ENCODE measurements at regions not wholly inside any gene's neighbourhood (a gene's known extent, or its start where the extent isn't known, plus 50 kb on each side); places are given as distances from the start of the nearest gene placed in this dataset.
"Not testable (repeated sequence)": the region's sequence is repeated elsewhere in the genome, so short reads cannot be mapped to it uniquely, and the experiment has no call there.

- no peak overlapping the region for H3K4me3 ChIP-seq
- no peak overlapping the region for H3K27ac ChIP-seq
These were observed 259.8 kb downstream of the FBXO8 start for GRCh38 chr4:174023641-174024040.

DNA sequence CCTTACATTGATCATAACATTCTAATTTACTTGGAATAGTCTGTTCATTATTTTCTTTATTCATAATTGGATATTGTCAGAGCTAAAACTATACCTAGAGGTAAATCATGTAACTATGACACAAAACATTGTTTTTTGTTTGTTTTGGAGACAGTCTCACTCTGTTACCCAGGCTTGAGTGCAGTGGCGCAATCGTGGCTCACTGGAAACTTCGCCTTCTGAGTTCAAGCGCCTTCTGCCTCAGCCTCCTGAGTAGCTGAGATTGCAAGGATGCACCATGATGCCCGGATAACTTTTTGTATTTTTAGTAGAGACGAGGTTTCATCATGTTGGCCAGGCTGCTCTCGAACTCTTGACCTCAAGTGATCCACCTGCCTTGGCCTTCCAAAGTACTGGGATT, 265.2 kb downstream of the FBXO8 start:
- Histone ChIP-seq H3K4me3 (no peak overlapping the region), H3K27ac (no peak overlapping the region)

DNA sequence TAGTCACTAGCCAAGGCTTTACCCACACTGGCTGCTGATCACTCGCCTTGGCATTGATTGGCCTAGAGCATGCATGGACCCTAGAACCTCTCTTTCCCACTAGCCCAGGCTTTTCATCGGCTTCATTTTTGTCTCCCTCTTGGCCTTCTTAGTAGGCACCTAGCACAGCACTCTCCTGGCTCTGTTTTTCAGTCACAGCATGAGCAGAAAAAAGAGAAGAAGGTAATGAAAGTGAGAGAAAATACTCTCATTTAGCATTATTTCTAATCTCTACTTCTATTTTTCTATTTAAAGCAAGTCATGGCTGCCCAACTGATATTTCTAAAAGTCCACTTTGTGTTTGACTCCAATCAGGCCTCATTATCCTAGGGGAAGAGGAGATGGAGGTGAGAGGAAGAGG, 267.2 kb downstream of the FBXO8 start:
- Histone ChIP-seq H3K4me3 (no peak overlapping the region), H3K27ac (no peak overlapping the region)

DNA sequence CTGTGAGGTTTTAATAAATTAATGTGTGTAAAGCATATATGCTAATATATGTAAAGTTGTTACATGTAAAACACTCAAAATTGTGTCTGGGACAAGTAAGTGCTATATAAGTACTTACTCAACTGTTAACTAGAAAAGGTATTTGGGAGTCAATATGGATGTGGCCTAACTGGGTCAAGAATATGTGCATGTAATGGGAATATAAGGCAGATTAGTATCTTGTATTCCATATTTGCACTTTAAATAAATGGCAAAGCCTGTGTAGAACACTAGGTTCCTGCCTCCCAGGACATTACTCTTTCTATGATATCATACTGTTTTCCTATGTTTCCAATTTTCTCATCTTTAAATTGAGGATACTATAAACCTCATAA, 270.6 kb downstream of the FBXO8 start:
- H3K4me3 ChIP-seq, result no peak overlapping the region
- H3K27ac ChIP-seq, result no peak overlapping the region

- H3K4me3 ChIP-seq, result no peak overlapping the region
- H3K27ac ChIP-seq, result no peak overlapping the region
These were observed 271.2 kb downstream of the FBXO8 start for GRCh38 chr4:174012135-174012885.

DNA sequence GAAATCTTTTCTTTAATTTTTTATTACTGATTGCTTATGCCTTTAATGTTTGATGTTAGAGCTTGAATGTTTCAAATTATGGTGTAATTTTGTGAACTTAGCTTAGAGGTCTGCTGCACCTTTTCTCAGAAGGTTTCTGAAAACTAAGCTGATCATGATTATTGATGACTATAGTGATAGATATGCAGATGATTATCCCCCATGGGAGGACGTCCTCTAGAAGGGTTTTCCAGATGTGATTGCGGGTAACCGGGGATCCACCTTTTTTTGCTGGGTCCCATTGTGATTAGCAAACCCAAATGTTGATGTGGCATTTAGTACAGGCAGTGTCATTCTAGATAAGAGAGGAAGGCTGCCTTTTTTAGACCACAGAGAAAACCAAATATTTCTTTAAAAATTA, 272.9 kb downstream of the FBXO8 start:
- Histone ChIP-seq H3K27ac (no peak overlapping the region), H3K4me3 (no peak overlapping the region)

- Histone ChIP-seq H3K4me3 (no peak overlapping the region), H3K27ac (no peak overlapping the region)
These were observed 273.6 kb downstream of the FBXO8 start for GRCh38 chr4:174009686-174010451.

DNA sequence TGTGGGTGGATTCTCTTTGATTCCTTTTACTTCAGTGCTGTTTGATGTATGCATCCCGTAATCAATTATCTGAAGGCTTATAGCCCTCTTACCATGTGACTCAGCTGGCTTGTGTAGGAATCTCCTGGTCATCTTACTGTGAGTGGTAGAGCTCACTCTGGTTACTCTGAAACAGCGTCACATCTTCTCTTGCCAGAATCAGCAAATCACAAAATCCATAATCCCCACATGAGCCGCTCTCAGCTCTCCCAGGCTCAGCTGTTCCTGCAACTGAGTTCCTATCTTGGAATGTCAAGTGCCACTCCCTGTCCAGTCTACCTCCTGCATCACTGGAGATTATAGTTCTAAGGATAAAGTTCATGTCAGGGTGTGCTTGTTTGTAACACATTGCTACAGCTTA, 278.0 kb downstream of the FBXO8 start:
- H3K27ac ChIP-seq, result no peak overlapping the region
- H3K4me3 ChIP-seq, result no peak overlapping the region

DNA sequence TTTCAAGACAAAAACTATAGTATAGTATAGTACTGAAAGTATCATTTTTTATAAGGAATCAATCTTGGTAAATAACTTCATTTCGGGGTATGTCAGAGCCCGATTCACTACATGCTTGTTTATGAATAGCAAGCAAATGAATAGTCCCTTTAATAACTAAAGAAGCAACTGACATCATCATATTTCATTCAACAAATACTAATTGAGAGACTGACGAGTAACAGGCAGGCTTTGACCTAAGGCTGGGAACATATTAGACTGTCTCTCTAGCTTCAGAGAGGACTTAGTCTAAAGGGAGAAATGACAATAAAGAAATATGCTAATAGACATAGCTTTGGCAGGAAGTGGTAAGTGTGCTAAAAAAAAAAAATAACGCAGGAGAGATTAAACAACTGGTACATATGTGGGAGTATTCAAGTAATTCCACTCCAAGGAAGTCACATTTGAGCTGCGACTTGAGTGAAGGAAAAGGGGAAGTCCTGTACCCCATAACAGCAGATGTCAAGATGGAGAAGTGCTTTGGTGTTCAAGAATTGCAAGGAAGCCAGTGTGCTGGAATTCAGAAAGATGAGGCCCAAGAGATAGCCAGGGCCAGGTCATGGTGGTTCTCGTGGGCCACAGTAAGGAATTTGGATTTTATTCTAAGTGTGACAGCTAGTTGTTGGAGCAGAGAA, 284.9 kb downstream of the FBXO8 start:
- Histone ChIP-seq H3K27ac (no peak overlapping the region), H3K4me3 (no peak overlapping the region)

DNA sequence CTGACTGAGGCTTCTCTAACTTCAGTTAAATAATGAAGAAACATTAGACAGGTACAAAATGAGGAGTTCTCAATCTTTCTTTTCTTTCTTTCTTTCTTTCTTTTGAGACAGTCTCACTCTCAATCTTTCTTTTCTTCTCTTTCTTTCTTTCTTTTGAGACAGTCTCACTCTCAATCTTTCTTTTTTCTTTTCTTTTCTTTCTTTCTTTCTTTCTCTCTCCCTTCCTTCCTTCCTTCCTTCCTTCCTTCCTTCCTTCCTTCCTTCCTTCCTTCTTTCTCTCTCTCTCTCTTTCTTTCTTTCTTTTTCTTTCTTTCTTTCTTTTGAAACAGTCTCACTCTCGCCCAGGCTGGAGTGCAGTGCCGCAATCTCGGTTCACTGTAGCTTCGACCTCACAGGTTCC, 287.7 kb downstream of the FBXO8 start:
- H3K4me3 ChIP-seq, H3K27ac ChIP-seq: not testable (repeated sequence)

GRCh38 chr4:173991814-173992213, 291.7 kb downstream of the FBXO8 start:
- H3K27ac ChIP-seq, result no peak overlapping the region

DNA sequence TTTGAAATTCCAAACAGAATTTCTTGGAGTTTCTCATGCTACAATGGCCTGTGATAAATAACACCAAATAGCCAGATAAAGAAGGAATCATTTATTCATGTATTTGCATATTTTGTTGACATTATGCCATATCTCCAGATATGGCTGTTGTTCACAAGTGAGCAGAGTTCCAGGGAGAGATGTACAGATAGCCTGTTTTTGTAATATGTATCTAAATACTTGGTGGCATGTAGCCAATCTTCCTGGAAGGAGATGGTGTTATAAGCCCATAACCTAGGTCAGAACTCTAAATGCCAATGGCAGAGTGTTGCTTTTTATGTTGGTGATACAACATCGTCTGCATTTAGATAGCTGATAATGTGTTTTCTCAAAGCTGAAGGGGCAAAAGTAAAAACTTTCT, 292.2 kb downstream of the FBXO8 start:
- no peak overlapping the region for H3K4me3 ChIP-seq
- H3K27ac ChIP-seq, result no peak overlapping the region

More at GRCh38 chr4:173991814-173992213, 291.7 kb downstream of the FBXO8 start:
- no peak overlapping the region for H3K4me3 ChIP-seq

DNA sequence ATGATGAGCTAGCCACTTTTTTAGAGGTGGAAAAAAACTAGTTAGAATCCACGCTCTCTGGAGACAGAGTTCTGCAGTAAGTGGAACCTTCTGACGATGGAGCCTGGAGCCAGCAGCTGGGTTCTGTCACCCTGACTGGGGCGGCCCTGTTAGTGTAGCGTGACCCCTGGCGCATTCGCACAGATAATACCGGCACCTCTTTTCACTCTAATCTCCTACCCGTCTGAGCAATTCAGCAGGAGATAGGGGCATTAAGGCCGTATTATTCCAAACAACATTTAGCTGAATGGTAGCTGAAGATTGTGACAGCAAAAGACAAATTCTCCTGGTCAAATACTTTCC, 292.6 kb downstream of the FBXO8 start:
- H3K4me3 ChIP-seq, result no peak overlapping the region
- H3K27ac ChIP-seq, result no peak overlapping the region

DNA sequence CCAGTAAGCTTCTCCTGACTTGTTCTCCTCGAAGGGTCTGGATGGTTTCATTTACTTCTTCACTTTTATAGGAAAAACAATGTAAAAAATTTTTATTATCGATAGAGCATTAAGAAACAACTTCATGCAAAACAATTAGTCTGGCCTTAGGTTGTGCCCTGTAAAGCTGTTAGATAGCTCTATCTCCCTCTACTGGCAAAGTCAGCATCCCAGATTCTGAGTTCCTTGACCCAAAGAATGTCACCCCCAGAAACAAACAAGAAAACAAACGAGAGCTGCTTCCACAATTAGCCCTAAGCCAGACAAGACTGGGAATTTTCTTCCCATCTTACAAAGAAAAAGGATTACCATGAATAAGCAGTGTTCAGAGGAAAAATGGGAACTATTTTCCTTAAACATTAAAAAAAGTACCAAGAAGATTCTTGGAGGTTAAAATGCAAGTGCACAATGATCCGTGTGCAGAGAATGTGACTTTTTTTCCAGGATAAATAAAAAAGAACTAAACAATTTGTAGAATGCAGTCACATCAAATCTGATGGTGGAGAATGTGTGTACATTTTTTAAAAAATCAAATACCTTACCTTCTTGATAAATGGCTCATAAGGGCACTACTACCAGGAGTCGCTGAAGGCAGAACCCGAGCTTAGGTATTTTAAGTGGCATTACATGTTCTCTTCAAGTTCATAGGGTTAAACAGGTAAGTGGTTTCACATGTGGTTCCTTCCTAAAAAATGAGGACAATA, 293.2 kb downstream of the FBXO8 start:
- H3K27ac ChIP-seq, result no peak overlapping the region
- no peak overlapping the region for H3K4me3 ChIP-seq

DNA sequence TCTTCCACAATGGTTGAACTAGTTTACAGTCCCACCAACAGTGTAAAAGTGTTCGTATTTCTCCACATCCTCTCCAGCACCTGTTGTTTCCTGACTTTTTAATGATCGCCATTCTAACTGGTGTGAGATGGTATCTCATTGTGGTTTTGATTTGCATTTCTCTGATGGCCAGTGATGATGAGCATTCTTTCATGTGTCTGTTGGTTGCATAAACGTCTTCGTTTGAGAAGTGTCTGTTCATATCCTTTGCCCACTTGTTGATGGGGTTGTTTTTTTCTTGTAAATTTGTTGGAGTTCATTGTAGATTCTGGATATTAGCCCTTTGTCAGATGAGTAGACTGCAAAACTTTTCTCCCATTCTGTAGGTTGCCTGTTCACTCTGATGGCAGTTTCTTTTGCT, 319.9 kb downstream of the FBXO8 start:
- not testable (repeated sequence) for H3K4me3 ChIP-seq, H3K27ac ChIP-seq

- Histone ChIP-seq H3K27ac (no peak overlapping the region), H3K4me3 (no peak overlapping the region)
These were observed 323.1 kb downstream of the FBXO8 start for GRCh38 chr4:173960398-173960797.

GRCh38 chr4:173958445-173958844, 325.0 kb downstream of the FBXO8 start:
- Histone ChIP-seq H3K27ac (no peak overlapping the region), H3K4me3 (no peak overlapping the region)

DNA sequence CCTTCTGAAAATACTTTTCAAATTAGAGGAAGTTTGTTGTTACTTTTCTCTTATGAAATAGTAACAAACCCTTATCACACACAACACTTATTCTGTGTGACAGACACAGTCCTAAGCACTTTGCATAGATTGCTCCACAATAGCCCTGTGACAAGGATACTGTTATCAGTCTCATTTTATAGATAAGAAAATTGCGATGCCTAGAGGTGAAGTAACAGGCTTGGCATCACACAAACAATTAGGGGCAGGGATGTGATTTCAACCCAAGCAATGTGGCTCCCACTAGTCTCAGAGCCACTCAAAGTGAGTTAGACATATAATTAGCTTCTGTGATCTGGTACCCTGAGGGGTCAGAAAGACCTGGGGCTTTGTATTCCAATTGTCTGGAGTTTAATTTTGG, 339.9 kb downstream of the FBXO8 start:
- Histone ChIP-seq H3K4me3 (no peak overlapping the region), H3K27ac (no peak overlapping the region)

DNA sequence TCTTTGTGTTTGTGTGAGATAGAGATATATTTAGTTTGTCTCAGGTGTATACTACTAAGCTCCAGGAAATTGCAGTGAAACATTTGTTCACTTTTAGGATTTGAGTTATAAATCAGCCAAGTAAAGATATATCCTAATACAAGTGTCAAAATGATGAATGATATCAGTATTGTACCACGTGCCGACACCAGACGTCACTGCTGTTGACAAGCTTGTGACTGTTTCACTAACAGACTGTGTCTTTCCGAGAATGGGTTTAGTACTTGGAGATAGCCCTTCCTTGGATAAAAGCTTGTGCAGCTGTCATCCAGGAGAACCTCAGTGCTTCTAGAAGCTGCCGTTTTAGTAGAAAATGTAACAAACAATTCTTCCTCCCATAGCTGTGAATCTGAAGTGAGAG, 343.3 kb downstream of the FBXO8 start:
- Histone ChIP-seq H3K27ac (no peak overlapping the region), H3K4me3 (no peak overlapping the region)

DNA sequence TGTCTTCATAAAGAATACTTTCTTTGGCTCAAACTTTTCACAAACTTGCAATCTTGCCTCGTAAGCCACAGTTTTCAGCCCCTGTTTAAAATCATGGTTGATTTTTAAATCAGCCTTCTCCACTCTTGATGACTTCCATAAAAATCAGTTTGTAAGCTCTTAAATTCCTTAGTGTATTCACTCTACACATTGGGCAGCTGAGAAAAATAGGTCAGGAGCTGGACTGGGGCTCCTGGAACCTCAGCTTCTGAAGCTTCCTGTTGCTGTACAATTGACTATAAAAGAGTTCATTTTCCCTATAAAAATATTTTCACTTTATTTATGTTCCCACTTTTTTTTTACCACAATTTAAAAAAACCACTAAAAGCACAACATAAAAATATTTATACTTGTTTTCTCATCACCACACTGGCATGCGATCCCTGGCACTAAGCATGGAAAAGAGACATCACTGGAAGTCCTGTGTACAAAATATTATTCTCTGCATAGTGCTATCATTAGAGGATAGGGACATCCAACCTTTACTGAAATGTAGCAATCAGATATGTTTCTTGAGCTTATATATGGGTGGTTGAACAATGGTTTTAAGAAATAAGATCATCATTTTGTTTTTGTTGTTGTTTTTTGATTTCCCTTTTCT, 345.7 kb downstream of the FBXO8 start:
- H3K27ac ChIP-seq, result no peak overlapping the region
- H3K4me3 ChIP-seq, result no peak overlapping the region
